ENCODE measurements at regions not wholly inside any gene's neighbourhood (a gene's known extent, or its start where the extent isn't known, plus 50 kb on each side); places are given as distances from the start of the nearest gene placed in this dataset.

DNA sequence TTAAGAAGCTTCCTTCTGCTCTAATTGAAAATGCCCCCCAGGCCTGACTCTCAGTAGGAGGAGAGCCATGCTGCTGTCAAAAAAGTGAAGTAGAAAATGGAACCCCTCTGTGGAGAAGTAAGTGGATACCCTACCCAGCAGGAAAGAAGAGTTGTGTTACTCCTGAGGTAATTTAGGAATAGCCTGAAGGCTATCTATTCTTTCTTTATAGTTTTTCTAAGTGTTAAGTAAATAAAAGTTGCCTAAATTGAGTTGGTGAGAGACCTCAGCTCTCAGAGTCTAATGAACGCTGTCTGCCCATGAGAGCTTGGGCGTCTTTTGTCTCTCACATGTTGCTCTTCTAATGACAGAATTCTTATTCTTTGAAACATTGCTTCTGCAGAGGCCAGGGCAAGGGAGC, 116.2 kb downstream of the NSUN3 start:
- no peak for DNase-seq

DNA sequence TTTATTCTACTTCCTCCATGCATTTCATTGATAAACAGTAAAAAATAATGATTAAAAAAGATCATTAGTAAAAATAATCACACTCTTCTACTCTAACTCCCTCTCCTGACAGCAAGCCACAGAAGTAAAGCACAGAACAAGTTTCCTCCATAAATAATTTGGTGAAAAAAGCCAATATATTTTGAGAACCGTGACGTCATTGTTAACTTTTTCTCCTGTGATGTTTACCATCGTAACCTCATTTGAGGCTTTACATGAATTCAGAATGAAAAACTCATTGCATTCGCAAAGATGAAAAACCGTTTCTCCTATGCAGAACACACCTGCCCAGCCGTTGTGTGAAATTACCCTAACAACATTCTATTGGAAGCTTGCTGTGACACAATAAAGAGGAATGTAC, 120.7 kb downstream of the NSUN3 start:
- DNase-seq: no peak

DNA sequence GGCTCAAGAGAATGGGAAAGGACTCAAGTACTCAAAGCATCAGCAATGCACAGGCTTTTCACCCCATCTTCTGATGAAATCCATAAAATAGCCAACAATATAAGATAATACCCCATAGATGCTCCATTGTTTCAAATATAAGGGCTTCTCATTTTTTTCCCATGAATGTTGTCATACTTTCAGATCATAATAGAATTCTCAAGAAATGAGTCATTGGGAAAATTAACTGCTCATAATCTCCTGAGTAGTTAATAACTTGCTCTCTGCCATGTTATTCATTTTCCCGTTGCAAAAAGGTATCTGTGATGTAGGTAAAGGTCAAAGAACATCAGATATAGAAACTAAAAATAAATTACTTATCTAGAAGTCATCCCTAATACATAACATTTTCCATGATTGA, 121.9 kb downstream of the NSUN3 start:
- no peak for DNase-seq

DNA sequence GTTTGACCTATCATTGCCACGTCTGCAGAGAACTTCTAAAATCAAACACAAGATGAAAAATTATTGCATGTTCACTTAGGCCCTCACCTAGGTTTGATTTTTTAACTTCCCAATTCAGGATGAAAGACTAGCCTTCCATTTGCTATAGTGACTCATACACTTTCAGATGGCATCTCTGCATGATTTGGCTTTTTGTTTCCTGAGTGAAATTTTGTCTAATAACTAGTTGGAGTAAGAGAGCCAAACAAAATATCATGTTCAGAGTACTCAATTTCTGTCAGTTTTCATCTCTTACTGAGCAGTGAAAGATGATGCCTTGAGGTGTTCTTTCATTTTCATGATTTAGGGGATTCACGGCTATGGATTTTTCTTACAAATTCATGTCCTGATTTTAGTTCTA, 122.9 kb downstream of the NSUN3 start:
- DNase-seq: no peak

DNA sequence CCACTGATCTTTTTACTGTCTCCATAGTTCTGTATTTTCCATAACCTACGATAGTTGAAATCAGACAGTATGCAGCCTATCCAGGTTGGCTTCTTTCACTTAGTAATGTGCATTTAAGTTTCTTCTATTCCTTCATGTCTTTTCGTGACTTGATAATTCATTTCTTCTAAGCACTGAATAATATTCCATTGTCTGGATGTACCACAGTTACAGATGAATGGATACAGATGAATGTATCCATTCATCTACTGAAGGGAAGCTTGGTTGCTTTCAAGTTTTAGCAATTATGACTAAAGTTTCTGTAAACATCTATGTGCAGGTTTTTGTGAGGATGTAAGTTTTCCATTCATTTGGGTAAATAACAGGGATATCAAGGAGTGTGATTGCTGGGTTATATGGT, 124.8 kb downstream of the NSUN3 start:
- no peak for DNase-seq

DNA sequence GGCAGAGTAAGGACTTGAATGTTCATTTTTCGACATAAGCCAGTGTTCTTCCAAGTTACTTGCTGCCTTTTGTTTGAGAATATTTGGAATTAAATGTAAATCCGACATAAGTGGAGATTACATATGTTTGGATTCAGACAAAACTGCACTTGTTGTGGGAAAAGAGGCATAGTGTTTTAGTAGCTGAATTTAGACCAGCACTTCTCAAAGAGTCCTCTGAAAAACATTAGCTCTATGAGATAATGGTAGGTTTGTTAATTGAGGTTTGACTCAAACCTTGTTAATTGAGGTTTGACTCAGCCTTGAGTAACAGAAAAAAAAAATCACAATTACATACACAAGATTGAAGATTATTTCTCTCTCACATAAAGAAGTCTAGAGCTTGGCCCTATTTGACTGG, 132.5 kb downstream of the NSUN3 start:
- no peak for DNase-seq

DNA sequence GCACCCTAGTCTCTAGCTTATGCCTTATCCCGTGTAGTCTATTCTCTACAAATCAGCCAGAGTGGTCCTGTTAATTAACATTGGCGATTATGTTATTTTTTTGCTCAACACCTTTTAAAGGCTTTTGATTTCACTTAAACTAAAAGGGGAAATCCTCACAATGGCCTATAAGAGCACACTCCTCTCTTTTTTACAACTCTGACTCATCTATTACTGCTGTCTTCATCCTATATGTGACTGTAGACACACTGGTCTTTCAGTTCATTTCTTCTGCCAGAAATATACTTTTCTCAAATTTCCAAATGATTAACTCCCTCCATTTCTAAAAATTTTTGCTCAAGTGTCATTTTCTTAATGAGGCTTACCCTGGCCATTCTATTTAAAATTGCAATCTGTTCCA, 143.4 kb downstream of the NSUN3 start:
- no peak for DNase-seq

DNA sequence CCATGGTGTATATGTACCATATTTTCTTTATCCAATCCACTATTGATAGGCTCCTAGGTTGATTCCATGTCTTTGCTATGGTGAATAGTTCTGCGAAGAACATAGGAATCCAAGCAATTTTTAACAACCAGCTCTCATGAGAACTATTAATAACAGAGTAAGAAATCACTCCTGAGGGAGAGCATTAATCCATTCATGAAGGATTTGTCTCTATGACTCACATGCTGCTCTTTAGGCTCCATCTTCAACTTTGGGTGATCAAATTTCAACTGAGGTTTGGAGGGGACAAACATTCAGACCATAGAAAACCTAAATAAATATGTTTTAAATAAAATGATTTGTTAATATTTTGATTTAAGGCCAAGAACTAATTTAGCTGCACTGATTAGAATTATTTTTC, 147.4 kb downstream of the NSUN3 start:
- DNase-seq: no peak

DNA sequence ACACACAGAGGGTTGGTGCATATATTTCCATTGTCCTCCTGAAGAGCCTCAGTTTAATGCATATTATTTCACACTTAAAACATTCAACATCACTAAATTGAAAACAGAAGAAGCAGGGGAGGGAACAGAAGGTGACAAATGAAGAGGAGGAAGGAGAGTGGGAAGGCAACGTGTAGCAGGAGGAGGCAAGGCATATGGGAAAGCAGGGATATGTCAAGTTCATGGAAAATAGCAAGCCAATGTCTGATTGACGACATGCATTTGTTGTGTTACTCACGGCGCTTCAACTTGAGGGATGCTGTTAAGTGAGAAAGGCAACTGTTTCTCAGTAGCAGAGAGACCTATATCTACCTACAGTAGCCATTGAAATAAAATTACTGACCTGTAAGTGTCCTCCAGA, 154.5 kb downstream of the NSUN3 start:
- no peak for DNase-seq

DNA sequence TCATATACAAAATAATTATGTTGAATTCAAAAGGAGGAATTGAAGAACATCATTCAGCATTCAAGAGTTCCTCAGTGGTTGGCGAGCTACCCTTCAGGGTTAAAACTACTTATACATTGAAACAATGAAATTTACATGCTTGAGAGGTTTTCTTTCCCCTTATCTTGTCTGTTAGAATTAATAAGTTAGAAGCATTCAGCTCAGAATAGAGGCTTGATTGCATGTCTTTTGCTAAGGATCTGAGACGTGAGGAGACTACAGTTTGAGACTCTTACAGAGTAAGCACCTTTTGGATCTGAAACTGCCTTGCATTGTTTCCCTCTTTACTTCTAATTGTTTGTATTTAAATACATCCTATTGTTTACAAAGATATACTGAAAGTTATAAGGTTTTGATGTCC, 157.6 kb downstream of the NSUN3 start:
- DNase-seq: peak; percentile 24

DNA sequence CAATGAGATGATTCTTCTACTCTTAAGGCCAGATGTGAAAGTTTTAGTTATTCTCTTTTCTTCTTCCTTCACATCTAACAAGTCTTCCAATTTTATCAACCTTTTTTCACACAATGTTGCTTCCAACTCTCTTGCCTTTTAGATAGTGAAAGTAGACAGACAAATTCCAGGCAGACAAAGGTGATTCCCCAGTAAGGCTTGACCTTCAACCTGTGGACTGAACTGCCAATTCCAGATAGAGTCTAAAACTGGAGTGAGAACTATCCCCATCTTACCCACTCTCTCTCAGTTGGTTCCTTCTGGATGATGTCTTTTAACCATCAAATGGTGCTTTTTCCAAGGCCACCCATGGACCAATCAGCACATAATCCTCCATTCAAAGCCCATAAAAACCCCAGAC, 159.0 kb downstream of the NSUN3 start:
- DNase-seq: no peak

DNA sequence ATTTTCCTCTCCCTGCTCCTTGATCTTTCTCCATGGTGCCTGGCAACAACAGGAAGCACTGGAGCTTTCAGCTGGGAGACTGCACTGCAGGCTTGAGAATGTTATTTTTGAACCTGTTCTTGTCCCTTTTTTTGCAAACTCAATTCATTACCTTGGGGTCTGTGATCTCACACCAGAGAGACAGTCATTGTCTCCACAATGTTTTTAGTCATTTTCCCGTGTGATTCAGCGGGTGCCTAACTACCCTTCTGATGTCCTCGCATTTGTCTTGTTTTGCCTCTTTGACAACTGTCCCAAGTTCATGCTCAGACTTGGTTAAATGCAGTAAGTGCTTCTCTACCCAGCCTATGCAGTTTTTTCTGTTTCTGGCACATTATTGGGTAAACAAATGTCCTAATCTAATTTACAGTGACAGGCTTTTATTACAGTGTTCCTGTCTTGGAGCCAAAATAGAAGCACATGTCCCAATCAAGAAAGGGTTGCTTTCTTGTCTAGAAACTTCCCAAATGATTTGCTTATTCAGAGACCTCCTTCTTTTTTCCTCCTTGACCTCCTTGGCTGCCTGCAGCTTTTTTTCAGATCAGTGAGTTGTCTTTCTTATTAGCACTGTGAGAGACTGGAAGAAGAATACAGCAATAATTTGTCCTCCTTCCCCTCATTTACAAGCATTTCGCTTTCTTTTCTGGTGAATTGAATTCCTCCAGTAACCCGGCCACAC, 162.4 kb downstream of the NSUN3 start:
- DNase-seq: peak; percentile 30

DNA sequence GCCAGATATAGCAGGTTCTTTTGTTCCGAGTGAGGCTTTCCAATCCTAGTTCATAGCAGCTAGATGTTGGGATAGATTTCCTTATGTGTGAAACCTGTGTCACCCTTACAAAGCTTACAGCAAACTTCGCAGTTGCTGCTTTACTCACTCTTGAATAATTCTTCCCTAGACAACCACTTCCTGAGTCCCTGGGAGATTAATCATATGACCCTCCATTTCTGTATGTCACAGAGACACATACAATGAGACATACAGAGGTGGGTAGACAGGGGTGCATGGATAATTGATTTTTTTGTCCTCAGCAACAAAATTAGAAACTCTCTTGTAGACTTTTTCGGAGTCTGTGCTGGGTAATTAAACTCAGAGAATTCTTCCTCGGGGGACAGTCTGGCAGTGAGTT, 163.2 kb downstream of the NSUN3 start:
- DNase-seq: peak; percentile 25

DNA sequence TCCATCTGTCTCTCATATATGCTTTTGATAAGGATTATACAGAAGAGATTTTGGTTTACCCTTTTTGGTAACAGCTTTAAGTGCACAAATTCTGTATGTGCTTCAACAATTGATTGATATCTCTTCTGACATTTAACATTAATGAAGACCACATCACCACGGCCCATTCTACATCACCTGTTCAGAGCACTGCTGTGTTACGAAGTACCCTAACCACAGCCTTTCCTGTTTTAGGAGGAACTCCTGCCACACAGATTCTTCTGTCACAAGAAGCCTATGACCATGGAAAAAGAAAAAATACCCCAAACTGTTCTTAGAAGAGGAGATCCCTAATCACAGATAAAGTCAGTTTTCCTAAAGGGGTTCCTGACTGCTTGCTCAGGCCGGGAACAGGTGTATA, 170.1 kb downstream of the NSUN3 start:
- no peak for DNase-seq

DNA sequence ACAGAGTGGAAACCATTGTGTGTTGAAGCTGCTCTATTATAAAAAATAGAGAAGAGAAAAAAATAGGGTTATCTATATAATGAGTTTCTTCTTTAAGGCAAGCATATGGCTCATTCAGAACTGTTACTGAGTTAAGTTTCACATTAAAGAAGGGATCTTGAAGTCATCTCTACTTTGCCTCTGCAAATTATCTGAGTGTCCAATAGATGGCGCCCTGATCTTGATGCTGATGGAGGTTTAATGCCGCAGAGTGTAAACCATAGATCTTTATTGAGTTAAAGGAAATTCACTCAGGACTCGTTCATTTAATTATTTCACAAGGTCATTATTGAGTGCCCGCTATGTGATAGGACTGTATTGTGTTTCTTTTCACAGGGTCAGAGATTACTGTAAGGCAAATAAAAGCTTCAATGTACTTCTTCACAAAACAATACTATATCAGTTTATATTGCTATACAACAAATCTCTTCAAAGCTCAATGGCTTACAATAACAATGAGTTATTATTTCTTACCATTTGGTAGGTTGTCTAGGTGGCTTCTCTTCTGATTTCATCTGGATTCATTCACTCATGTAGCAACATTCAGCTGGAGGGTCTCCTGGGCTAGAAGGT, 171.4 kb downstream of the NSUN3 start:
- DNase-seq: peak; percentile 72

DNA sequence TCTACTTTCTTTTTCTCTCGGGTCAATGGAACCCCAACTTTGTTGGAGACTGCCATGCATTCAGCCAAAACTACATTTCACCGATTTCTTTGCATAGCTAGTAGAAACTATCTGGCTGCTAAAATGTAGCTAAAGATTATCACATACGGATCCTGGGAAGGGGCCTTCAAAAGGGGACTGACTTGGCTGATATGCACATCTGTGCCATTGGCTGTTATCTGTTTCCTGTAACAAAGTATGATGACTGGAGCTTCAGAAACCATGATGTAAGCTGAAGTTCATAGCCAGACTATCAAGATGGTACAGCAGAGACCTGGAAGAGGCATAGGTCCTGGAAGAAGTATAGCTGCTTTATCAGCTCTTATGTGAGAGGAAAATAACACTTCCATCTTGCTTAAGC, 179.1 kb downstream of the NSUN3 start:
- DNase-seq: no peak

DNA sequence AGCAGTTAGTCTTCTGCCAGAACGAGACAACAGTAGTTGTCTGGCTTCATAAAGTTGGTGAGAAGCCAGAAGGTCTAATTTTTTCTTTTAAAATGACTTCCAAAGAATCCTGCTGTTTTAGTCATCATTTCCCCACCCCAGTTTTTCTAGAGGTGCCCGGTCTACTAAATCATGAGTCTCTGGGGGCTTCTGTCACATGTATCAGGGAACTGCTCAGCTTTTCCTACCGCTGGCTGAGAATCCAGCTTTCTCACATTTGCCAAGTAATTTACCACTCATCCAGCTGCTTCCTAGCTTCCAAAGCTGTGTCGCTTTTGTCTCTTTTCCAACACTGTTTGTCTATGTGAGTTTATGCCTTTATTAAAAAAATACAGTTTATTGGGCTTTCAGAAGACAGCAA, 183.3 kb downstream of the NSUN3 start:
- DNase-seq: no peak

DNA sequence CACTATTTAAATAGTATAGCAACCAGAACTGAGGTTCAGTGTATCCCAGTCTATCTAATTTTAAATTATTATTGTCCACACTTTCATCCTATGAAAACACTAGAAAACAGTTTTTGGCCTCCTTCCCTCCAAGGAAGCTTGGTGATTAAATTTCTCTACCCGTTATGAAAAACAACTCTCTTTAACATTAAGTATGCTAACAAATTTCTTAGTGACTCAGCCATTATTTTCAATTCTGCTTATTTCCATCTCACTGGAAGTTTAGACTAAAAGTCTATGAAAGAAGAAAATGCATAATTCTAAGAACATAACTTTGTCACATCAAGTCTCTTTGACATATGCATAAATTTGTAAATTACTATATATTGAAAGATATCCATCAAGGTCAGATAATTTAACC, 185.2 kb downstream of the NSUN3 start:
- DNase-seq: no peak

DNA sequence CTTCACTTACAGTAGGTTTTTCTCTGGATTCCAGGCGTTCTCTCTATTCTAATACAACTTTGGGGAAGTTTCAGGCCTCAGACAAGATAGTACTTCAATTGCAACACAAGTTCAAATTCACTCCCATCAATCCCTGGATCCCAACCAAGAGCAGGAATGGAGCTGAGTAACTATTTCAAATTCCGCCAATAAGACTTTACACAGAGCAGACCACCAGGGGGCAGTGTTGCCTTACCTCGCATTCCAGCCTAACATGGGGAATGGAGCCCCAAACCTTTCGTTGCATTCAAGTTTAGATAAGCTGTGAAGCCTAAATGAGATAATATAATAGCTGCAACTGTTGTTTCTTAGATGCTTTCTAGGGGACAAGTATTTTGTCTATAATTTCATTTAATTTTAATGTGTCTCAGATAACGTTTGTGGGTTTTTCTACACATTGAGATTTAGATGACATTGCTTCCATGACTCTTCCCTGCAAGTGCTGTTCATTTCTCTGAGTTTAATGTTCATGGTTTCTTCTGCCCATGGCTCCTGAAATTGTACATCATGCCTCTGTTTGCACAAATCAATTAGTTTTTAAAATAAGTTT, 186.7 kb downstream of the NSUN3 start:
- DNase-seq: peak; percentile 80

DNA sequence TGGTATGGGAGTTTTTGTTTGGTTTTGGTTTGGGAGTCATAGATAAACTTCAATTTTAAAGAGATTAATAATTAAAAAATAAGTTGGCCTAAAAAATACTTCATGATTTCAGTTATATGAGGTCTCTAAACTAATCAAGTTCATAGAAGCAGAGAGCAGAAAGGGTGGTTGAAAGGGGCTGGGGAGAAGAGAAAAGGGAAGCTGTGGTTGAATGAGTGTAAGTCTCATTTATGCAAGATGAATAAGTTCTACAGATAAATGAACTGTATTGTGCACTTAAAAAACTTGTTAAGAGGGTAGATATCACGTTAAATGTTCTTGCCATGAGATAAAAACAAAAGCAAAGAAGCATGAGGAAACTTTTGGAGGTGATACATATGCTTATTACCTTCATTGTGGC, 188.7 kb downstream of the NSUN3 start:
- DNase-seq: no peak

DNA sequence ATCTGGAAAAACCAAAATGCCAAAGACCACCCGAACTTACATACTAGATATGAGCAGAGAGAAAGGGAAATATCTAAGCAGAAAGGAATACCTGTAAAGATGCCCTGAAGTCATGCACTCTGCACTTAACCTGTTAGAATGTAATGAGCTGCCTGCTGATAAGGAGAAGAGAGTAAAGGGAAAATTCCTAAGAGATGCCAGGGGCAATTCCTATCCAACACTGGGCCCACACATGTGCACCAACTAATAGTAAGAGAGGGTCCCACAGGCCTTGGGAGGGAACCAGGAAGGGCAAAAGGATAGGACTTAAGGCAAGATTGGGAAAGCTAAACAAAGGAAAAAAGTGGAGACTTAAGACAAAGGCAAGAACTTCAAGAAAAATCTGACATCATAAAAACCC, 189.5 kb downstream of the NSUN3 start:
- no peak for DNase-seq

DNA sequence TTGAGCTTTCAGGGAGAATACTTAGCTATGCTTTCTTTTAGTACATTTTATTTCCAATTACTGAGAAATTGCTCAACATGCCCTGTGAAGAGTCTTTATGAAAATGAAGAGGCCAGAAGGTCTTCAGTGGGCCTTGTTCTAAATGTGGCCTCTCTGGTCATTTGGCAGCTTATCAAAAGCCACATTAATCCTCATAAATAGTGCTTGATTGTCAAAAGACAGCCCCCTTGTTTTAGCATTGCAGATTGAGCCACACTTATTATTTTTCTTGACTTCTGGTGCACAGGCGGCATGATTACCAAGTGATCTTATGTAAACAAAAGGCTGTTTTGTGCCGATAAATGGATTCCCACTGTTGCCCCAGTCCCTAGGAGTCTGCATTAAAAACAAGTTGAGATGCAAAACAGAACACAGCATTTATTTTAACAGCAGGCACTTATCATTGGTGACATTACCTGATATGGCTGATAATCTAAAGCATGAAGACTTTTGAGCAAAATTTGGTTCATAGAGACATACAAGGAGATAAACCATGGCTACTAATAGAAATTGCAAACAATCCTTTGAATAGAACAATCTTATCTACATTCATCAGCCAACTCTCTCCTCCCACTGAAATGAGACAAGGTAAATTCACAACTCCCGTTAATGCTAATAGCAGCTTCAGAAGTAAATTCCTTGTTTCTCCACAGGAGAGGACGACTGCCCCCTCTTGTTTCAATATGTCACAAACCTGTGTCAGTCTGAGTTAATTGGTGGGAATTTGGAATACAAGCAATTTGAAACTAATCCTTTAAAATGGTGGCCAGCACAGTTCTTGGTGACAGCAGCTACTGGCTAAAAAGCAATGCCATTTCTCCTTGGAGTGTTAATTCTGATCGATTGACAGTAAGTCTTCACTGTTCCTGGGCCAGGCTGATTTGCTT, 194.3 kb downstream of the NSUN3 start:
- DNase-seq: no peak

DNA sequence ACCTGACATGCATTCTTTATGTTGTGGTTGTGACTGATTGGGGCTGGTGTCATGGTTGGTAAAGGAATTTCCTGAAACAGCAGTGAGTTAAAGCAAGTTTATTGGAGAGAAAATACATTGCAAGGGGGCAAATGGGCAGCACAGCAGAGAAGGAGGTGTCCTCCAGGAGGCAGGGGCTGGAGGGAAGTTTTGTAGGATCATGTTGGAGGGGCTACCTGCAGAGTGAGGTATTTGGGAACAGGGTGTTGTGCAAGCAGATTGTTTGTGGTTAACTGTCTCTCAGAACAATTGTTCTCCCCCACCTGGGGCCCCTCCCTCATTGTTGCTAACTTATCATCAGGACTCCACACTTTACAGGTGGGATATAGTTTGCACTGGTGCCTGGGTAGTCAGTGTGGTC, 196.0 kb downstream of the NSUN3 start:
- no peak for DNase-seq

DNA sequence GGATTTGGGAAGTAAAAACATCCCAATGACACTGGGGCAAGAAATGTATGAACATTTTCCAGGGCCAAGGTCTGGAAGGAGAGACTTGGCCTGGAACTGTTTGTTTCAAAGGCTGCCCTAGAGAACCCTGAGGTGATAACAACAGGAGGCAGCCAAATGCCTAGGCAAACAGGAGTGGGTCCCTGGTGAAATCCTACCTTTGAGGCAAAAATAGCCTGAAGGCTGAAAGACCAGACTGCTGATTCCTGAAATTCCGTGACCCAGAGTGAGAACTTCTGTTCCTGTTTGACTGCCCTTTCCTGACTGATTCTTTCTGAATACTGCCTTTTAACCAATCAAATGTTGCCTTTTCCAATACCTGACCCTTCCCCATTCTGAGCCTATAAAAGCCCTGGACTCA, 196.4 kb downstream of the NSUN3 start:
- DNase-seq: no peak
